Loucy (cell line): ENCODE measurements at regions not wholly inside any gene's neighbourhood (a gene's known extent, or its start where the extent isn't known, plus 50 kb on each side); places are given as distances from the start of the nearest gene placed in this dataset.

ENCODE experiments used
- CTCF ChIP-seq: fragments of 200-600 bp; sonication (generic); conservative IDR thresholded peaks from 2 replicates; pipeline ENCODE4 v1.5.1; 2014; ENCODE audit warnings: mild to moderate bottlenecking, antibody characterized with exemption, low read length
- EZH2phosphoT487 ChIP-seq: fragments of 200-600 bp; IDR thresholded peaks from 2 replicates; pipeline ENCODE4 v1.6.1; 2018; ENCODE audit warnings: antibody characterized with exemption, mild to moderate bottlenecking, moderate library complexity, borderline replicate concordance

GRCh38 chr12:46676396-46676795 lies 149.4 kb downstream of the SLC38A4 start:
- TF ChIP-seq CTCF (no peak), EZH2phosphoT487 (no peak)
